Suprapubic skin (tissue), 4 donors: ENCODE measurements at regions not wholly inside any gene's neighbourhood (a gene's known extent, or its start where the extent isn't known, plus 50 kb on each side); places are given as distances from the start of the nearest gene placed in this dataset.

ENCODE experiments used
- DNase-seq, 2 donors: peaks; one replicate each; pipeline ENCODE4 v3.0.0-alpha.2; 2019; ENCODE audit warnings: low spot score in 2 of 2
- H3K27ac ChIP-seq: fragments of 200-600 bp; sonication (generic); one replicate; pipeline ENCODE4 v1.5.1; 2019
- H3K27me3 ChIP-seq: fragments of 200-600 bp; sonication (generic); one replicate; pipeline ENCODE4 v1.5.1; 2019
- H3K36me3 ChIP-seq: fragments of 200-600 bp; sonication (generic); one replicate; pipeline ENCODE4 v1.5.1; 2019
- H3K4me1 ChIP-seq: fragments of 200-600 bp; sonication (generic); one replicate; pipeline ENCODE4 v1.5.1; 2019
- H3K4me3 ChIP-seq: fragments of 200-600 bp; sonication (generic); one replicate; pipeline ENCODE4 v1.5.1; 2019; ENCODE audit warnings: mild to moderate bottlenecking
- H3K9me3 ChIP-seq: fragments of 200-600 bp; sonication (generic); one replicate; pipeline ENCODE4 v1.5.1; 2019
- EP300 ChIP-seq: sonication (generic); formaldehyde crosslinking; IDR thresholded peaks from one replicate; pipeline ENCODE4 v1.6.1; 2017; ENCODE audit warnings: antibody characterized with exemption
- POLR2A ChIP-seq, 2 donors: fragments of 450-650 bp; IDR thresholded peaks; one replicate each; pipeline ENCODE4 v1.6.1; 2017; ENCODE audit warnings: antibody characterized with exemption in 2 of 2, mild to moderate bottlenecking in 2 of 2, moderate library complexity in 2 of 2
- POLR2AphosphoS5 ChIP-seq, 3 donors: sonication (generic); formaldehyde crosslinking; IDR thresholded peaks; one replicate each; pipeline ENCODE4 v1.6.1; 2017; ENCODE audit warnings: antibody characterized with exemption in 3 of 3
- WGBS: methylation state at CpG from one replicate; pipeline ENCODE4 v1.1.5; 2018; 5-methylcytosine and 5-hydroxymethylcytosine counted together
- TF ChIP-seq, protein P1 (sequence below), 2 donors: fragments of 200-600 bp in 1 of 2; fragments of 450-650 bp in 1 of 2; sonication (generic) in 1 of 2; IDR thresholded peaks; one replicate each; pipeline ENCODE4 v1.5.1; 2016 to 2019; ENCODE audit warnings: antibody characterized with exemption in 2 of 2, mild to moderate bottlenecking in 1 of 2, moderate library complexity in 1 of 2

DNA sequence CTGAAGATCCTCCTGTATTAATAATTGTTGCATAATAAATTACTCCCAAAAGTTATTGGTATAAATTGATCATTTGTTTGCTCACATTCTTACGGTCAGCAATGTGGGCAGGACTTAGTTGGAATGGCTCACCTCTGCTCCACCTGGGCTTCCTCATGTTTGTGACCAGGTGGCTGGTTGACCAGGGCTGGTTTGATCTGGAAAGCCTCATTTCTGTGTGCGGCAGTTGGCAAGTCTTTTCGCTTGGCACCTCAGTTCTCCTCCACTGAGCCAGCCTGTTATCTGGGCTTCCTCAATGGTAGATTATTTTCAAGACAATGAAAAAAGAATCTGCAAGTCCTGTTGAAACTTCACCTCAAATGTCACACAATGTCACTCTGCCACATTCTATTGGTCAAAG is 301.1 kb downstream of the TBL1XR1 start:
- H3K4me3 ChIP-seq, result no peak overlapping the region
- no peak overlapping the region for H3K27ac ChIP-seq
- DNase-seq, result no peak
- WGBS, result 84% methylated on average over 3 of the region's 3 CpGs
- no peaks in the 10 kb centered on the region for H3K27me3 ChIP-seq
- TF ChIP-seq, protein P1, sequence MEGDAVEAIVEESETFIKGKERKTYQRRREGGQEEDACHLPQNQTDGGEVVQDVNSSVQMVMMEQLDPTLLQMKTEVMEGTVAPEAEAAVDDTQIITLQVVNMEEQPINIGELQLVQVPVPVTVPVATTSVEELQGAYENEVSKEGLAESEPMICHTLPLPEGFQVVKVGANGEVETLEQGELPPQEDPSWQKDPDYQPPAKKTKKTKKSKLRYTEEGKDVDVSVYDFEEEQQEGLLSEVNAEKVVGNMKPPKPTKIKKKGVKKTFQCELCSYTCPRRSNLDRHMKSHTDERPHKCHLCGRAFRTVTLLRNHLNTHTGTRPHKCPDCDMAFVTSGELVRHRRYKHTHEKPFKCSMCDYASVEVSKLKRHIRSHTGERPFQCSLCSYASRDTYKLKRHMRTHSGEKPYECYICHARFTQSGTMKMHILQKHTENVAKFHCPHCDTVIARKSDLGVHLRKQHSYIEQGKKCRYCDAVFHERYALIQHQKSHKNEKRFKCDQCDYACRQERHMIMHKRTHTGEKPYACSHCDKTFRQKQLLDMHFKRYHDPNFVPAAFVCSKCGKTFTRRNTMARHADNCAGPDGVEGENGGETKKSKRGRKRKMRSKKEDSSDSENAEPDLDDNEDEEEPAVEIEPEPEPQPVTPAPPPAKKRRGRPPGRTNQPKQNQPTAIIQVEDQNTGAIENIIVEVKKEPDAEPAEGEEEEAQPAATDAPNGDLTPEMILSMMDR (IDR thresholded peaks at IDR 0.05), result no peak
- TF ChIP-seq POLR2A (IDR thresholded peaks at IDR 0.05) (no peak), EP300 (no peak), POLR2AphosphoS5 (IDR thresholded peaks at IDR 0.05) (no peak)
- H3K9me3 ChIP-seq, result no peaks in the 10 kb centered on the region
- H3K36me3 ChIP-seq, result no peaks in the 10 kb centered on the region
- H3K4me1 ChIP-seq, result no peaks in the 10 kb centered on the region

DNA sequence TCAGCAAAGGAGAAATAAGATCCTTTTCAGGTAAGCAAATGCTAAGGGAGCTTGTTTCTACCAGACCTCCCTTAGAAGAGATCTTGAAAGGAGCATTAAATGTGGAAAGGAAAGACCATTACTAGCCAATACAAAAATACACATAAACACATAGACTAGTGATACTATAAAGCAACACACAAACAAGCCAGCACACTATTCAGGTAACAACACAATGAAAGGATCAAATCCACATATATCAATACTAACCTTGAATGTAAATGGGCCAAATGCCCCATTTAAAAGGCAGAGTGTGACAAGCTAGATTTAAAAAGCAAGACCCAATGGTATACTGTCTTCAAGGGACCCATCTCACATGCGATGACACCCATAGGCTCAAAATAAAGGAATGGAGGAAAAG is 317.6 kb downstream of the TBL1XR1 start:
- no peak overlapping the region for H3K4me3 ChIP-seq
- H3K4me1 ChIP-seq, result no peaks in the 10 kb centered on the region
- 100% methylated on average over 1 of the region's 1 CpG for WGBS
- H3K36me3 ChIP-seq, result no peaks in the 10 kb centered on the region
- H3K27me3 ChIP-seq, result no peaks in the 10 kb centered on the region
- no peak overlapping the region for H3K27ac ChIP-seq
- peaks cover 13% of the 10 kb centered on the region for H3K9me3 ChIP-seq
- no peak for DNase-seq
- TF ChIP-seq POLR2A (IDR thresholded peaks at IDR 0.05) (no peak), EP300 (no peak), POLR2AphosphoS5 (IDR thresholded peaks at IDR 0.05) (no peak)
- TF ChIP-seq, protein P1 (IDR thresholded peaks at IDR 0.05), result no peak

DNA sequence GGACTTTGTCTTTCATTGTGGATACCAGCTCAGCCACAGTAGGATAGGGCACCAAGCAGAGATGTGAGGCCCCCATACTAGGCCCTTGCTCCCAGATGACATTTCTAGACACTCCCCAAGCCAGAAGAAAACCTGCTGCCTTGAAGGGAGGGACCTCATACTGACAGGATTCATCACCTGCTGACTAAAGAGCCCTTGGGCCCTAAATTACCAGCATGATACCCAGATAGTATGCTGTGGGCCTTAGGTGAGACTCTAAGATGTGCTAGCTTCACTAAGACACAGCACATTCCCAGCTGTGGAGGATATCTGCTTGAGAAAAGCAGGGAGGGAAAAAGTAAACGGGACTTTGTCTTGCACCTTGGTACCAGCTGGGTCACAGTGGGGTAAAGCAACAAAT is 324.0 kb downstream of the TBL1XR1 start:
- Histone ChIP-seq H3K36me3 (no peaks in the 10 kb centered on the region), H3K27me3 (no peaks in the 10 kb centered on the region), H3K27ac (no peak overlapping the region), H3K4me1 (peaks cover 9% of the 10 kb centered on the region), H3K4me3 (no peak overlapping the region), H3K9me3 (peaks cover 7% of the 10 kb centered on the region)
- TF ChIP-seq EP300 (no peak), POLR2A (IDR thresholded peaks at IDR 0.05) (no peak), POLR2AphosphoS5 (IDR thresholded peaks at IDR 0.05) (no peak)
- TF ChIP-seq, protein P1 (IDR thresholded peaks at IDR 0.05), result no peak
- 86% methylated on average over 1 of the region's 1 CpG for WGBS
- DNase-seq, result no peak

DNA sequence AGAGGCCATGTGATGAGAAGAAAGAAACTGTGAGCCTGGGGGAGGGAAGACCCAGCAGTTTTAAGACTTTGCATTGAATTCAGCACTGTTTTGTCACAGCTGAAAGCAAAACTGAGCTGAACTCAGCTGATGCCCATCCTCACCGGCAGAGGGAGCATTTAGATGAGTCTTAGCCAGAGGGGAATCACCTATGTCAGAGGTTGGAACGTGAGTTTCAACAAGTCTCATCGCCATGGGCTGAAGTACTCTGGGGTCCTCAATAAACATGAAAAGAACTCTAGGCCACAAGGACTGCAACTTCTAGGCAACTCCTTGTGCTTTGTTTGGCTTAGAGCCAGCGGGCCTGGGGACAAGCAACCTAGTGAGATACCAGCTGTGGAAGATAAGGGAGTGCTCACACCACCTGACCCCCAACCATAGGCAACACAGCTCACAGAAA is 324.5 kb downstream of the TBL1XR1 start:
- H3K4me3 ChIP-seq, result no peak overlapping the region
- no peaks in the 10 kb centered on the region for H3K36me3 ChIP-seq
- no peak for DNase-seq
- H3K4me1 ChIP-seq, result peaks cover 13% of the 10 kb centered on the region
- H3K9me3 ChIP-seq, result peaks cover 6% of the 10 kb centered on the region
- TF ChIP-seq, protein P1 (IDR thresholded peaks at IDR 0.05), result peak; percentile 42 to 56
- TF ChIP-seq POLR2A (IDR thresholded peaks at IDR 0.05) (no peak), POLR2AphosphoS5 (IDR thresholded peaks at IDR 0.05) (no peak), EP300 (no peak)
- H3K27ac ChIP-seq, result no peak overlapping the region
- no peaks in the 10 kb centered on the region for H3K27me3 ChIP-seq
- WGBS, result 15% methylated on average over 4 of the region's 4 CpGs

DNA sequence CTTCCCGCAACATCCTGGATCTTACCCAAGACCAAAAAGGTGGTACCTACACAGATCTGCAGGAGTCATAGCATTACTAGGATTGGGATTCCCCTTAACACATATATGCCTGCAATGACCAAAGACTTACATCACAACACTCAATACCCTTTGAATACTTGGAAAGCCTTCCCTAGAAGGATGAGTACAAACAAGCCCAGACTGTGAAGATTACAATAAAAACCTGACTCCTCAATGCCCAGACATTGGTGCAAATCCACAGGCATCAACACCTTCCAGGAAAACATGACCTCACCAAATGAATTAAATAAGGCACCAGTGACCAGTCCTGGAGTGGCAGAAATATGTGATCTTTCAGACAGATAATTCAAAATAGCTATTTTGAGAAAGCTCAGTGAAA is 326.8 kb downstream of the TBL1XR1 start:
- no peak overlapping the region for H3K4me3 ChIP-seq
- 100% methylated on average over 1 of the region's 1 CpG for WGBS
- TF ChIP-seq, protein P1 (IDR thresholded peaks at IDR 0.05), result no peak
- TF ChIP-seq EP300 (no peak), POLR2A (IDR thresholded peaks at IDR 0.05) (no peak), POLR2AphosphoS5 (IDR thresholded peaks at IDR 0.05) (no peak)
- H3K9me3 ChIP-seq, result no peaks in the 10 kb centered on the region
- no peaks in the 10 kb centered on the region for H3K27me3 ChIP-seq
- no peak overlapping the region for H3K27ac ChIP-seq
- no peaks in the 10 kb centered on the region for H3K36me3 ChIP-seq
- DNase-seq, result no peak
- peaks cover 18% of the 10 kb centered on the region for H3K4me1 ChIP-seq
